ENCODE measurements at regions not wholly inside any gene's neighbourhood (a gene's known extent, or its start where the extent isn't known, plus 50 kb on each side); places are given as distances from the start of the nearest gene placed in this dataset.

- peak; percentile 93 for TF ChIP-seq CTCF (conservative IDR thresholded peaks at IDR 0.05; ENCODE audit: low read depth, low read length)
- no peak for TF ChIP-seq EZH2 (IDR thresholded peaks at IDR 0.05; ENCODE audit: borderline replicate concordance, low read depth, low read length, poor library complexity, severe bottlenecking)
These were observed 287.2 kb upstream of the MKLN1 start for GRCh38 chr7:131040467-131040932.

Measured in A673 (cell line).